HEK293T (cell line): ENCODE measurements at regions not wholly inside any gene's neighbourhood (a gene's known extent, or its start where the extent isn't known, plus 50 kb on each side); places are given as distances from the start of the nearest gene placed in this dataset.
"Not testable (repeated sequence)": the region's sequence is repeated elsewhere in the genome, so short reads cannot be mapped to it uniquely, and the experiment has no call there.

Source experiments
- CTCF ChIA-PET: fragments of 350-600 bp; formaldehyde crosslinking; extraction: SDS; loops from one replicate; lab custom pipeline; 2021; ENCODE audit warnings: antibody characterized with exemption, inconsistent platforms; lab: Yijun Ruan, JAX
- POLR2A ChIA-PET: fragments of 350-600 bp; formaldehyde crosslinking; extraction: SDS; loops from one replicate; lab custom pipeline; 2020; ENCODE audit warnings: antibody characterized with exemption, inconsistent platforms; lab: Yijun Ruan, JAX
- DNase-seq: peaks from one replicate; pipeline ENCODE4 v3.0.0; 2012; ENCODE audit warnings: mixed read lengths; ENCODE audit errors: extremely low spot score
- ARNT ChIP-seq: fragments of 450-650 bp; IDR thresholded peaks from 2 replicates; pipeline ENCODE4 v1.6.1; 2017; ENCODE audit warnings: mild to moderate bottlenecking
- BHLHE40 ChIP-seq: fragments of 450-650 bp; IDR thresholded peaks from 2 replicates; pipeline ENCODE4 v1.6.1; 2016; ENCODE audit warnings: mild to moderate bottlenecking, moderate library complexity, borderline replicate concordance
- CTBP1 ChIP-seq: fragments of 450-650 bp; IDR thresholded peaks from 2 replicates; pipeline ENCODE4 v1.6.1; 2016; ENCODE audit warnings: borderline replicate concordance
- ELF4 ChIP-seq: fragments of 450-650 bp; IDR thresholded peaks from 2 replicates; pipeline ENCODE4 v1.6.1; 2017; ENCODE audit warnings: antibody characterized with exemption
- FOXA1 ChIP-seq: fragments of 450-650 bp; IDR thresholded peaks from 2 replicates; pipeline ENCODE4 v1.6.1; 2016; ENCODE audit warnings: mild to moderate bottlenecking
- FOXK2 ChIP-seq: fragments of 450-650 bp; IDR thresholded peaks from 2 replicates; pipeline ENCODE4 v1.6.1; 2016; ENCODE audit warnings: mild to moderate bottlenecking
- FOXM1 ChIP-seq: fragments of 450-650 bp; IDR thresholded peaks from 2 replicates; pipeline ENCODE4 v1.6.1; 2017; ENCODE audit warnings: mild to moderate bottlenecking, borderline replicate concordance
- HDGF ChIP-seq: fragments of 450-650 bp; IDR thresholded peaks from 2 replicates; pipeline ENCODE4 v1.6.1; 2017; ENCODE audit warnings: antibody characterized with exemption, borderline replicate concordance
- L3MBTL2 ChIP-seq: fragments of 450-650 bp; conservative IDR thresholded peaks from 2 replicates; pipeline ENCODE4 v1.6.1; 2016; ENCODE audit warnings: mild to moderate bottlenecking
- LEF1 ChIP-seq: fragments of 450-650 bp; IDR thresholded peaks from 2 replicates; pipeline ENCODE4 v1.6.1; 2017; ENCODE audit warnings: mild to moderate bottlenecking, borderline replicate concordance
- NFRKB ChIP-seq: fragments of 450-650 bp; IDR thresholded peaks from 2 replicates; pipeline ENCODE4 v1.6.1; 2016; ENCODE audit warnings: mild to moderate bottlenecking, moderate library complexity
- SP1 ChIP-seq: fragments of 450-650 bp; IDR thresholded peaks from 2 replicates; pipeline ENCODE4 v1.6.1; 2017
- SUZ12 ChIP-seq: fragments of 450-650 bp; IDR thresholded peaks from 2 replicates; pipeline ENCODE4 v1.6.1; 2016; ENCODE audit warnings: mild to moderate bottlenecking
- TARDBP ChIP-seq: fragments of 450-650 bp; IDR thresholded peaks from 2 replicates; pipeline ENCODE4 v1.6.1; 2016
- ZNF384 ChIP-seq: fragments of 450-650 bp; IDR thresholded peaks from 2 replicates; pipeline ENCODE4 v1.6.1; 2016
- TF ChIP-seq, protein P1 (sequence below): fragments of 450-650 bp; IDR thresholded peaks from 2 replicates; pipeline ENCODE4 v1.6.1; 2016

DNA sequence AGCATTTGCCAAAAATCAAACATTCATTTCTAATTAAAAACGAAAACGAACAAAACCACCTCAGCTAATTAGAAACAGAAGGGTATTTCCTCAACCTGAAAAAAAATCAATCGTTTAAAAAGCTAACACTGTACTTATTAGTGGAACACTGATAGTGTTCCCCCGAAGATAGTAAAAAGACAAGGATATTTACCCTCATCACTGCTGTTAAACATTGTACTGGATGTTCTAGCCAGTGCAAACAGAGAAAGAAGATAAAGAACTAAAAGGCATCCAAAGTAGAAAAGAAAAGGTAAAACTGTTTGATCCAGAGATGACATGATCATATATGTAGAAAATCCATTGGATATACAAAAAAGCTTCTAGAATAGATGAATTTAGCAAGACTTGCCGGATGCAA, 508.3 kb downstream of the DMRTA1 start:
- DNase-seq: no peak
- CTCF ChIA-PET: interaction anchor here (0.7 kb wide), 1 partner anchor 20 kb away, joined by 3 read pairs; no protein-coding TSS in a partner anchor
- POLR2A ChIA-PET: no interaction called here
- TF ChIP-seq LEF1: no peak
- no peak for TF ChIP-seq NFRKB
- TF ChIP-seq ZNF384: no peak
- TF ChIP-seq FOXK2: no peak
- TF ChIP-seq, protein P1, sequence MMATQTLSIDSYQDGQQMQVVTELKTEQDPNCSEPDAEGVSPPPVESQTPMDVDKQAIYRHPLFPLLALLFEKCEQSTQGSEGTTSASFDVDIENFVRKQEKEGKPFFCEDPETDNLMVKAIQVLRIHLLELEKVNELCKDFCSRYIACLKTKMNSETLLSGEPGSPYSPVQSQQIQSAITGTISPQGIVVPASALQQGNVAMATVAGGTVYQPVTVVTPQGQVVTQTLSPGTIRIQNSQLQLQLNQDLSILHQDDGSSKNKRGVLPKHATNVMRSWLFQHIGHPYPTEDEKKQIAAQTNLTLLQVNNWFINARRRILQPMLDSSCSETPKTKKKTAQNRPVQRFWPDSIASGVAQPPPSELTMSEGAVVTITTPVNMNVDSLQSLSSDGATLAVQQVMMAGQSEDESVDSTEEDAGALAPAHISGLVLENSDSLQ: no peak
- TF ChIP-seq BHLHE40: no peak
- no peak for TF ChIP-seq ELF4
- no peak for TF ChIP-seq TARDBP
- TF ChIP-seq CTBP1: no peak
- no peak for TF ChIP-seq HDGF
- no peak for TF ChIP-seq ARNT
- TF ChIP-seq SP1: no peak
- TF ChIP-seq FOXM1: no peak

DNA sequence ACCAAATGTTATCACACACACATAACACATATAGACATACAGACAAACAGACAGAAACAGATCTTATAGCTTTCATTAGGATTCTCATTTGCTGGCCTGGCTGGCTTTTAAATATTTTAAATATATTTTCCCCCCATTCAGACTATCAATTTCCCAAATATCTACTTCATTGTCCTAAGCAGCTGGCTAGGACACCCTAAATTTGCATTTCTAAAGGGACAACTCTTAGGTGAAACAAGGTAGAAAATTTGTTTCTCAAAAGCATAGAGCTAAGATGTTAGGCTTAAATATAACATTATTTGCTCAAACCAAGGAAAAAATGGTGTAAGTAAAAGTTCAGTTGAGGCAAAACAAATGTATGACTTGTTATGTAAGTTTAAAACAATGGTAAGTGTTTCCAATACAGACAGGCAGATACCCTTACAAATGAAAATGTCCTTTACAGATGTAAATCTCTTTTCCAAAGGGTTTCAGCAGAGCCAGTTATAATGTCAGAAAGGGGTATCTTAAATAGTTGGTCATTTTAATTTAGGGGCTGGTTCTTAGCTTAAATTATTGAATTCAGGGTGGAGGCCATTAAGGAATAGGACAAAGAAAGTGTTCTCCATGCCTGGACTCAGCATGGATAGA, 522.8 kb downstream of the DMRTA1 start:
- DNase-seq: no peak
- ChIA-PET CTCF (no interaction called here), POLR2A (no interaction called here)
- no peak for TF ChIP-seq HDGF
- no peak for TF ChIP-seq L3MBTL2
- no peak for TF ChIP-seq TARDBP
- TF ChIP-seq, protein P1: no peak
- no peak for TF ChIP-seq FOXK2
- no peak for TF ChIP-seq ZNF384
- no peak for TF ChIP-seq BHLHE40
- no peak for TF ChIP-seq ELF4

DNA sequence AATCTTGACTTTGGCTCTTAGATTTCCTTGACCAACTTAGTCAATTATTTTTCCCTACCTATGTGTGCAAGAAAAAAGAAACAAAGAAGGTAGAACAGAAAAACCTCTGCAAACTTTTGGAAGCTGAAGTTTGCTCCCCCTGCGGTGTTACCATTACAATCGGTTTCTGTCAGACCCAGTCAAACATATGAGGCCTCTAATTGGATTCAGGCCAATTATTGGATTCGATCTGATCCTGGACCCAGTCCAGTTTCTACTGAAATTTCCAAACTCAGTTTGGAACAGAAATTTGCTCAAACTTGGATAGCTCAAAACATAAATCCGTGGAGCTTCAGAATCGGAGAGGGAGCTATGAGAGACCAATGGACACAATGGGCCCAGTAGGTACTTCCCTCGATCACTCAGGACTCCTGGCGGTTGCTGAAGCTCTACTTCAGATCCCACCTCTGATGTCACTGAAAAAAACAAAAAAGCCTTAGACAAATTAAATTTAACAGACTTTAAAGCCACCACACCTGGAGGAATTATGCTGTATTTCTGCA, 523.9 kb downstream of the DMRTA1 start:
- DNase-seq: no peak
- TF ChIP-seq, protein P1: no peak
- TF ChIP-seq FOXA1: no peak
- TF ChIP-seq BHLHE40: no peak
- no peak for TF ChIP-seq ELF4
- no peak for TF ChIP-seq SUZ12
- no peak for TF ChIP-seq HDGF
- TF ChIP-seq L3MBTL2: no peak
- no peak for TF ChIP-seq TARDBP
- TF ChIP-seq FOXM1: no peak
- no peak for TF ChIP-seq SP1
- TF ChIP-seq ZNF384: no peak
- no peak for TF ChIP-seq NFRKB
- no peak for TF ChIP-seq LEF1
- TF ChIP-seq FOXK2: no peak
- TF ChIP-seq ARNT: no peak
- TF ChIP-seq CTBP1: no peak
- POLR2A ChIA-PET: no interaction called here
- CTCF ChIA-PET: no interaction called here

DNA sequence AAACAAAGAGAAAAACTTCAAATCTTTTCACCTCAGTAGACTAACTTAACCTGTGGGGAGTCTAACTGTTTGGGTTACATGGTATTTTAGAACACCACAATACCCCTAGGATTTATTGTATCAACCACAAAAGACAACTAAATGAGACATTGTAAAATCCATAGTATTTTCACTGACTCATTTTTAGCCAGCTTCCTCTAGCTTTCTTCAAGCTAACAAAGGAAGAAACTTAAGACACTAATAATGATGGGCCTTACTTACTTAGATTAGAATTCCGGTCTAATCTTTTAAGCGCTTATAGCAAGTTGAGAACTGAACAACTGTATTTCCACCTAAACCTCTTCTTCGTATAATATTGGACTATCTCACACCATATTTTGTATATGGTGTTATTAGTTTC, 529.3 kb downstream of the DMRTA1 start:
- CTCF ChIA-PET: no interaction called here
- no peak for DNase-seq
- POLR2A ChIA-PET: no interaction called here
- no peak for TF ChIP-seq ARNT
- TF ChIP-seq L3MBTL2: no peak
- TF ChIP-seq CTBP1: no peak
- no peak for TF ChIP-seq ELF4
- no peak for TF ChIP-seq SUZ12
- no peak for TF ChIP-seq FOXM1
- TF ChIP-seq, protein P1: no peak
- no peak for TF ChIP-seq LEF1
- no peak for TF ChIP-seq SP1
- TF ChIP-seq ZNF384: no peak
- no peak for TF ChIP-seq BHLHE40
- no peak for TF ChIP-seq NFRKB
- TF ChIP-seq HDGF: no peak
- TF ChIP-seq TARDBP: no peak

DNA sequence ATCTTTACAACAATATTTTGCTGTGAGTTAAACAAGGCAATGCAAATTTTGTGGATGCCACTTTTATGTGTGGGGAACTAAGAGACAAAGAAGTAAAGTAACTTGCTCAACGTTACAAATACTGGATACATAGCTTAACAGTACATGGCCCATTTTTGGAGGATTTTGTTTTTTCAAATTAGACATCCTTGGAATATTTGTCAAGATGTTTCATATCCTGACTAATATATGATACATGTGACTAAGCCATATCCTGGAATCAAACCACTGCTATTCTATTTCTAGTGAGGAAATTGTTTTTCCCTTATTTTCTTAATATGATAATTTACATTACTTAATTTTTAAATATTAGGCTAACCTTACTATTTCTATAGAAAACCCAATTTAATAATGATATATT, 529.8 kb downstream of the DMRTA1 start:
- ChIA-PET POLR2A (no interaction called here), CTCF (no interaction called here)

DNA sequence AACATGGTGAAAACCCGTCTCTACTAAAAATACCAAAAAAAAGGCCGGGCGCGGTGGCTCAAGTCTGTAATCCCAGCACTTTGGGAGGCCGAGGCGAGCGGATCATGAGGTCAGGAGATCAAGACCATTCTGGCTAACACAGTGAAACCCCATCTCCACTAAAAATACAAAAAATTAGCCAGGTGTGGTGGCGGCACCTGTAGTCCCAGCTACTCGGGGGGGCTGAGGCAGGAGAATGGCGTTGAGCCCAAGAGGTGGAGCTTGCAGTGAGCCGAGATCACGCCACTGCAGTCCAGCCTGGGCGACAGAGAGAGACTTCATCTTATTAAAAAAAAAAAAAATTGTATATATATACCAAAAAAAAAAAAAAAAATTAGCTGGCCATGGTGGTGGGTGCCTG, 533.8 kb downstream of the DMRTA1 start:
- POLR2A ChIA-PET, DNase-seq, CTCF ChIA-PET: not testable (repeated sequence)

More for the DNA sequence above, 529.8 kb downstream of the DMRTA1 start:
- TF ChIP-seq BHLHE40: no peak
- TF ChIP-seq ARNT: no peak
- TF ChIP-seq HDGF: no peak
- TF ChIP-seq CTBP1: no peak
- TF ChIP-seq ELF4: no peak
- TF ChIP-seq FOXM1: no peak
- TF ChIP-seq L3MBTL2: no peak
- no peak for TF ChIP-seq FOXK2
- TF ChIP-seq SUZ12: no peak
- TF ChIP-seq ZNF384: no peak
- TF ChIP-seq, protein P1: no peak
- no peak for TF ChIP-seq NFRKB
- TF ChIP-seq TARDBP: no peak
- no peak for TF ChIP-seq LEF1
- no peak for TF ChIP-seq SP1
- TF ChIP-seq FOXA1: no peak
- no peak for DNase-seq
